HepG2 (cell line): ENCODE measurements at regions not wholly inside any gene's neighbourhood (a gene's known extent, or its start where the extent isn't known, plus 50 kb on each side); places are given as distances from the start of the nearest gene placed in this dataset.

Experiments
- HMG20B ChIP-seq: conservative IDR thresholded peaks from 2 replicates; pipeline ENCODE4 v1.6.1; 2016; ENCODE audit warnings: missing genetic modification reagents, missing compliant biosample characterization
- TF ChIP-seq, protein P1 (sequence below): sonication (generic); formaldehyde crosslinking; IDR thresholded peaks from 2 replicates; pipeline ENCODE4 v1.4.0; 2020; ENCODE audit warnings: missing genetic modification reagents

DNA sequence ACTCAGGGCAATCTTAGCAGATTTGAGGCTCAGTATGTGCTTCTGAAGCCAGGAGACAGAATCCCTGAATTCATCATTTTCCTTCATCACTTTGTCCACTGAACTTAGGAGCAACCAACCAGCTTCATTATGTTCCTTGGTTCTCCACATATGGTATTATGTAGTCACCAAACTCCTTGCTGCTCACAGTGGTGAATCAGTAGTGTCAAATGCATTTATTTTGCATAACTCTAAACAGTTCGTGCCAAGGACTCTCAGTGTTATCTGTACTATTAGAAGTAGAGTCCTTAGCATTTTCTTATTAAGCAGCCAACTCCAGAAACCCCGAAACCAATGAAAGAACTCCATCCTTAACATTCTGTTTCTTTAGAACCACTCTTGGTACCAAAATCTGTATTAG is 466.9 kb upstream of the RGS6 start:
- TF ChIP-seq HMG20B (CRISPR knock-in tag), result no peak
- TF ChIP-seq, protein P1, sequence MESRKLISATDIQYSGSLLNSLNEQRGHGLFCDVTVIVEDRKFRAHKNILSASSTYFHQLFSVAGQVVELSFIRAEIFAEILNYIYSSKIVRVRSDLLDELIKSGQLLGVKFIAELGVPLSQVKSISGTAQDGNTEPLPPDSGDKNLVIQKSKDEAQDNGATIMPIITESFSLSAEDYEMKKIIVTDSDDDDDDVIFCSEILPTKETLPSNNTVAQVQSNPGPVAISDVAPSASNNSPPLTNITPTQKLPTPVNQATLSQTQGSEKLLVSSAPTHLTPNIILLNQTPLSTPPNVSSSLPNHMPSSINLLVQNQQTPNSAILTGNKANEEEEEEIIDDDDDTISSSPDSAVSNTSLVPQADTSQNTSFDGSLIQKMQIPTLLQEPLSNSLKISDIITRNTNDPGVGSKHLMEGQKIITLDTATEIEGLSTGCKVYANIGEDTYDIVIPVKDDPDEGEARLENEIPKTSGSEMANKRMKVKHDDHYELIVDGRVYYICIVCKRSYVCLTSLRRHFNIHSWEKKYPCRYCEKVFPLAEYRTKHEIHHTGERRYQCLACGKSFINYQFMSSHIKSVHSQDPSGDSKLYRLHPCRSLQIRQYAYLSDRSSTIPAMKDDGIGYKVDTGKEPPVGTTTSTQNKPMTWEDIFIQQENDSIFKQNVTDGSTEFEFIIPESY, result no peak
